ENCODE measurements at regions not wholly inside any gene's neighbourhood (a gene's known extent, or its start where the extent isn't known, plus 50 kb on each side); places are given as distances from the start of the nearest gene placed in this dataset.

DNA sequence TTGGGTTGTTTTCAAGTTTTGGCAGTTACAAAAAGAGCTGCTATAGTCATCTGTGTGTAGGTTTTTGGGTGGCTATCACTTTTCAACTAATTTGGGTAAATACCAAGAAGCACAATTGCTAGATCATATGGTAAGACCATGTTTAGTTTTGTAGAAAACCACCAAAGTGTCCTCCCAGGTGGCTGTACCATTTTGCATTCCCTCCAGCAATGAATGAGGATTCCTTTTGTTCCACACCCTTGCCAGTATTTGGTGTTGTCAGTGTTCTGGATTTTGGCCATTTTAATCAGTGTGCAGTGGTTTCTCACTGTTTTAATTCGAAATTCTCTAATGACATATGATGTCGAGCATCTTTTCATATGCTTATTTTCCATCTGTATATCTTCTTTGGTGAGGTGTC is 457.5 kb upstream of the ARID1B start:
- Histone ChIP-seq H2BK120ac (ENCODE audit: low read depth, low read length) (no peak overlapping the region), H3K79me1 (ENCODE audit: low read depth in 1 of 2, low read length in 2 of 2) (no peaks in the 10 kb centered on the region), H4K20me1 (ENCODE audit: insufficient read depth, low read length) (no peaks in the 10 kb centered on the region), H3K27ac (ENCODE audit: insufficient read depth, low read length) (no peak overlapping the region), H3K56ac (ENCODE audit: extremely low read depth, insufficient read depth, low read length) (no peak overlapping the region), H2BK5ac (ENCODE audit: low read depth, low read length, poor library complexity, severe bottlenecking) (no peak overlapping the region), H3K36me3 (ENCODE audit: control insufficient read depth, insufficient read depth, low read length) (no peaks in the 10 kb centered on the region), H4K91ac (ENCODE audit: insufficient read depth, low read depth, low read length) (no peak overlapping the region), H3K9me1 (ENCODE audit: insufficient read depth, low read length) (no peaks in the 10 kb centered on the region), H3K4ac (ENCODE audit: low read depth, low read length) (no peak overlapping the region), H4K8ac (ENCODE audit: low read depth in 2 of 2, low read length in 2 of 2) (no peak overlapping the region), H4K5ac (ENCODE audit: low read depth, low read length) (no peak overlapping the region), H3K27me3 (ENCODE audit: control insufficient read depth, insufficient read depth, low read length) (peaks cover 5% of the 10 kb centered on the region; the same call in 1 of the 2 replicates), H2AFZ (replicated peaks; ENCODE audit: low read length, poor library complexity) (no peak overlapping the region), H2BK15ac (ENCODE audit: low read depth, low read length) (no peak overlapping the region), H2BK20ac (ENCODE audit: low read depth, low read length) (no peak overlapping the region), H3K9ac (ENCODE audit: low read depth, low read length) (no peak overlapping the region), H3K4me2 (ENCODE audit: low read depth, low read length) (no peak overlapping the region), H3K9me3 (ENCODE audit: control insufficient read depth, insufficient read depth, low read length) (no peaks in the 10 kb centered on the region), H3K14ac (replicated peaks; ENCODE audit: low read depth, low read length) (no peak overlapping the region), H3K18ac (ENCODE audit: low read depth, low read length) (no peak overlapping the region), H3K4me3 (ENCODE audit: insufficient read depth, low read depth, low read length) (no peak overlapping the region), H3K23ac (ENCODE audit: low read depth, low read length) (no peak overlapping the region), H2AK5ac (ENCODE audit: low read depth, low read length) (no peak overlapping the region), H2AK9ac (replicated peaks; ENCODE audit: low read depth, low read length, poor library complexity) (no peak overlapping the region), H3K4me1 (ENCODE audit: control insufficient read depth, insufficient read depth, low read length) (no peaks in the 10 kb centered on the region)
- in situ Hi-C loops (cut with MboI; ENCODE audit: low sequenced_read_pairs) = no loop called here
- no peak for TF ChIP-seq RCOR1 (IDR thresholded peaks at IDR 0.05; ENCODE audit: insufficient replicate concordance, low read length)
- no peak for TF ChIP-seq NFE2L2 (IDR thresholded peaks at IDR 0.05; ENCODE audit: low read depth, low read length)
- no peak for TF ChIP-seq CHD1 (IDR thresholded peaks at IDR 0.05; ENCODE audit: low read depth, low read length)
- TF ChIP-seq POLR2A (IDR thresholded peaks at IDR 0.05; ENCODE audit: low read depth, low read length) = no peak
- TF ChIP-seq USF2 (IDR thresholded peaks at IDR 0.05; ENCODE audit: low read depth, low read length) = no peak
- no peak for TF ChIP-seq RAD21 (IDR thresholded peaks at IDR 0.05; ENCODE audit: low read length)
- TF ChIP-seq CEBPB (IDR thresholded peaks at IDR 0.05; ENCODE audit: low read depth, low read length) = no peak
- no peak for TF ChIP-seq MAZ (IDR thresholded peaks at IDR 0.05; ENCODE audit: borderline replicate concordance, low read depth, low read length)
- DNase-seq = no peak
- intact Hi-C loops (cut with micrococcal nuclease) = no loop called here
- WGBS, 2 experiments (ENCODE audit: extremely low coverage in 2 of 2, insufficient read length in 1 of 2) = no CpG with 5 or more reads among the region's 2 CpGs
- CTCF ChIA-PET = no interaction called here
- BruUV-seq (replicated peaks) = no TSS peak
- POLR2A ChIA-PET (ENCODE audit: unreplicated experiment) = no interaction called here
- ATAC-seq (ENCODE audit: low read depth) = no peak
- dilution Hi-C loops (cut with HindIII; ENCODE audit: low sequenced_read_pairs, unreplicated experiment) = no loop called here
